ENCODE measurements at regions not wholly inside any gene's neighbourhood (a gene's known extent, or its start where the extent isn't known, plus 50 kb on each side); places are given as distances from the start of the nearest gene placed in this dataset.

GRCh38 chr5:28880936-28881335, 1842.5 kb upstream of the CDH9 start:
- H3K27ac ChIP-seq, result no peak overlapping the region
- no peak for DNase-seq (ENCODE audit: low spot score)
- ChIA-PET POLR2A (ENCODE audit: low non-redundant PET) (no interaction called here), CTCF (no interaction called here)
- no peak for TF ChIP-seq CTCF (conservative IDR thresholded peaks at IDR 0.05; ENCODE audit: low read depth)

DNA sequence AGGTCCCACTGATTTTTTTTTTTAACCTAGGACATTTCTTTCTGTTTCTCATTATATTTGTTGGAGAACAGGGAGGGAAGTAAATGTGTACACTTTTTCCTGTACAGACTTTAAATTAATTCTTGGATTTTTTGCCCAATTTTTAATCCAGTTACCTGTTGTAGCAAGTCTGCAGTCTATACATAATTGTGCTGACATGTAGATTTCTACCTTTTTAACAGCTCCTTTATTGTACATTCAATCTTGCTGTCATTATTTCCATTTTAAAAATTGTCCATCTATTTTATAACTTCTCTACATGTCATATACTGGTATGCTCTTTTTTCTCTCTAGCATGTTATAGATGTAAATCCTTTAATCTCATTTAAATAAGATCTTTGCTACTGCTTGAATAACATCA, 1838.7 kb upstream of the CDH9 start:
- POLR2A ChIA-PET (ENCODE audit: low non-redundant PET), result no interaction called here

DNA sequence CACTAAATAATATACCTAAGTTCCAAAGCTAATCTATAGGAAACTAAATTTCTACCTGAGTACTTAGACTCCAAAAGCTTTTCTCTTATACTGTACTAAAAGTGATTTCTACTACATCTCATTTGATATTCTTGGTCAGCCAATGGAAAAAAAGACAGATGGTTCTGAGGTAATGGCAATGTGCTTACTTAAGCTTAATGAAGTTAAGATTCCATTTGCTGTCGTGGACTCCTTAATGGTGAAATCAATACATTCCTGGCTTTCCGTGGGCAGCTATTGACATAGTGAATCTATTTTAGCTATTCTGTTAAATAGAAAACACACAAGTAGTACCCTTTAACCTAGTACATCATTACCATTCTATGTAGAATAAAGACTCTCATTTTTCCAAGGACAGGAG, 1825.6 kb upstream of the CDH9 start:
- no peak for TF ChIP-seq CTCF (conservative IDR thresholded peaks at IDR 0.05; ENCODE audit: low read depth)
- POLR2A ChIA-PET (ENCODE audit: low non-redundant PET), result no interaction called here
- CTCF ChIA-PET, result no interaction called here
- H3K27ac ChIP-seq, result no peak overlapping the region
- DNase-seq (ENCODE audit: low spot score), result no peak

More for the DNA sequence above, 1838.7 kb upstream of the CDH9 start:
- H3K27ac ChIP-seq, result no peak overlapping the region
- CTCF ChIA-PET, result no interaction called here
- DNase-seq (ENCODE audit: low spot score), result no peak
- no peak for TF ChIP-seq CTCF (conservative IDR thresholded peaks at IDR 0.05; ENCODE audit: low read depth)

GRCh38 chr5:28862860-28863196, 1824.4 kb upstream of the CDH9 start:
- no peak overlapping the region for H3K27ac ChIP-seq
- TF ChIP-seq CTCF (conservative IDR thresholded peaks at IDR 0.05; ENCODE audit: low read depth), result no peak
- no peak for DNase-seq (ENCODE audit: low spot score)
- POLR2A ChIA-PET (ENCODE audit: low non-redundant PET), result no interaction called here
- CTCF ChIA-PET, result no interaction called here

DNA sequence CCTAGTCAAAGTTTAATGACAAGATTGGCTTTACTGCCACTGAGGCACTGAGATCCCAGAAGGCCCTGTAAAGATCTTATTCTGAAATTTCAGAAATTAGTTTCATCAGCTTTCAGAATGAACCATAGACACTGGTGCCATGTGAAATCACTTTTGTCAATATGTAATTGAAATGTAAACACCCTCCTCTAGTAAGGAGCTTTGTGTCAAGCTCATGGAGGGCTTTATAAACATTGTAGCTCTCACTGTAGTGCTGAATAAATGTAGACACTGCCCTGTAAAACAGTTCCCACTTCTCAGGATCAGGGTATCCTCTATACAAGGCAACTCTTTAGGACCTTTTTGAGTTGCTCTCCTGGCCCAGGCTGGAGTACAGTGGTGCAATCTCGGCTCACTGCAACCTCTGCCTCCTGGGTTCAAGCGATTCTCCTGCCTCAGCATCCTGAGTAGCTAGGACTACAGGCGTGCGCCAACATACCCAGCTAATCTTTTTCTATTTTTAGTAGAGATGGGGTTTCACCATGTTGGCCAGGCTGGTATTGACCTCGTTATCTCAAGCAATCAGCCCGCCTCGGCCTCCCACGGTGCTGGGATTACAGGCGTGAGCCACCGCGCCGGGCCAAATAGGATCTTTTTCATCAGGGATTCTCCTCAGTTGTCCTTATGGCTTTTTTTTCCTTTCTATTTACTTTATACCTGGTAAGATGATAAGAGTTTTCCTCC, 1823.9 kb upstream of the CDH9 start:
- ChIA-PET CTCF (no interaction called here), POLR2A (ENCODE audit: low non-redundant PET) (no interaction called here)
- no peak for DNase-seq (ENCODE audit: low spot score)
- H3K27ac ChIP-seq, result no peak overlapping the region
- TF ChIP-seq CTCF (conservative IDR thresholded peaks at IDR 0.05; ENCODE audit: low read depth), result no peak

GRCh38 chr5:28855626-28856025, 1817.2 kb upstream of the CDH9 start:
- ChIA-PET POLR2A (ENCODE audit: low non-redundant PET) (no interaction called here), CTCF (no interaction called here)
- no peak overlapping the region for H3K27ac ChIP-seq
- no peak for TF ChIP-seq CTCF (conservative IDR thresholded peaks at IDR 0.05; ENCODE audit: low read depth)
- DNase-seq (ENCODE audit: low spot score), result peak; percentile 13
